Suprapubic skin (tissue), 3 donors: ENCODE measurements at regions not wholly inside any gene's neighbourhood (a gene's known extent, or its start where the extent isn't known, plus 50 kb on each side); places are given as distances from the start of the nearest gene placed in this dataset.

Experiments
- POLR2A ChIP-seq, 2 donors: fragments of 450-650 bp; IDR thresholded peaks; one replicate each; pipeline ENCODE4 v1.6.1; 2017; ENCODE audit warnings: antibody characterized with exemption in 2 of 2, mild to moderate bottlenecking in 2 of 2, moderate library complexity in 2 of 2
- TF ChIP-seq, protein P1 (sequence below), 2 donors: fragments of 200-600 bp in 1 of 2; fragments of 450-650 bp in 1 of 2; sonication (generic) in 1 of 2; IDR thresholded peaks; one replicate each; pipeline ENCODE4 v1.5.1; 2016 to 2019; ENCODE audit warnings: antibody characterized with exemption in 2 of 2, mild to moderate bottlenecking in 1 of 2, moderate library complexity in 1 of 2

DNA sequence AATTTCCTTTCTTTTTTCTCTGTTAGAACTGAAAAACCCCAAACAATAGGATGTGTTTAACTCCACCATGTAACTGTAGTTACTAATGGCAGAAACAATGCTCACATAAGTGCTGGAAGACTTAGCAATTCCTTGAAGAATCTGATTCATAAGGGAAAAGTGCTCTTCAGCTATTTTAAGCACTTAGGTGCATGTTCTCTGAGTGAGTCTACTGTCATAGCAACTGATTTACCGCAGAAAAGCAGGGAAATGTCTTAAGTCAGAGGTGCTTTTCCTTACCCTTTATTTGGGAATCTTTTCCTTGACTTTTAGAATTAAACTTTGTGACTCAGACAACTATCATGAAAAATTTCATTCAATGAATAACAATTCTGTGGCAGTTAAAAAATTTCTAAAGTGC, 65.4 kb upstream of the NABP1 start:
- TF ChIP-seq, protein P1, sequence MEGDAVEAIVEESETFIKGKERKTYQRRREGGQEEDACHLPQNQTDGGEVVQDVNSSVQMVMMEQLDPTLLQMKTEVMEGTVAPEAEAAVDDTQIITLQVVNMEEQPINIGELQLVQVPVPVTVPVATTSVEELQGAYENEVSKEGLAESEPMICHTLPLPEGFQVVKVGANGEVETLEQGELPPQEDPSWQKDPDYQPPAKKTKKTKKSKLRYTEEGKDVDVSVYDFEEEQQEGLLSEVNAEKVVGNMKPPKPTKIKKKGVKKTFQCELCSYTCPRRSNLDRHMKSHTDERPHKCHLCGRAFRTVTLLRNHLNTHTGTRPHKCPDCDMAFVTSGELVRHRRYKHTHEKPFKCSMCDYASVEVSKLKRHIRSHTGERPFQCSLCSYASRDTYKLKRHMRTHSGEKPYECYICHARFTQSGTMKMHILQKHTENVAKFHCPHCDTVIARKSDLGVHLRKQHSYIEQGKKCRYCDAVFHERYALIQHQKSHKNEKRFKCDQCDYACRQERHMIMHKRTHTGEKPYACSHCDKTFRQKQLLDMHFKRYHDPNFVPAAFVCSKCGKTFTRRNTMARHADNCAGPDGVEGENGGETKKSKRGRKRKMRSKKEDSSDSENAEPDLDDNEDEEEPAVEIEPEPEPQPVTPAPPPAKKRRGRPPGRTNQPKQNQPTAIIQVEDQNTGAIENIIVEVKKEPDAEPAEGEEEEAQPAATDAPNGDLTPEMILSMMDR (IDR thresholded peaks at IDR 0.05): no peak
- no peak for TF ChIP-seq POLR2A (IDR thresholded peaks at IDR 0.05)
